OCI-LY1 (cell line): ENCODE measurements at regions not wholly inside any gene's neighbourhood (a gene's known extent, or its start where the extent isn't known, plus 50 kb on each side); places are given as distances from the start of the nearest gene placed in this dataset.

Source experiments
- H2AFZ ChIP-seq: fragments of 200-600 bp; sonication (generic), shearing (Covaris generic); 2 replicates; pipeline ENCODE4 v1.6.0; 2014; ENCODE audit warnings: antibody characterized with exemption, mild to moderate bottlenecking, low read length
- H3F3A ChIP-seq: fragments of 200-600 bp; sonication (generic), shearing (Covaris generic); 2 replicates; pipeline ENCODE4 v1.6.0; 2014; ENCODE audit warnings: mild to moderate bottlenecking, antibody characterized with exemption, low read length, moderate library complexity; ENCODE audit not compliant: insufficient read depth
- H3K27ac ChIP-seq: fragments of 200-600 bp; sonication (generic); 2 replicates; pipeline ENCODE4 v1.5.1; 2014; ENCODE audit warnings: low read length, mixed run types, mild to moderate bottlenecking, low read depth; ENCODE audit not compliant: poor library complexity, severe bottlenecking
- H3K27me3 ChIP-seq: fragments of 200-600 bp; sonication (generic); 2 replicates; pipeline ENCODE4 v1.6.0; 2014; ENCODE audit warnings: antibody characterized with exemption, mild to moderate bottlenecking, low read length, moderate library complexity; ENCODE audit not compliant: insufficient read depth
- H3K36me3 ChIP-seq: fragments of 200-600 bp; sonication (generic); 2 replicates; pipeline ENCODE4 v1.6.1; 2014; ENCODE audit warnings: mild to moderate bottlenecking, antibody characterized with exemption, low read length, moderate library complexity, mixed read lengths; ENCODE audit not compliant: insufficient read depth
- H3K4me1 ChIP-seq: fragments of 200-600 bp; sonication (generic); 2 replicates; pipeline ENCODE4 v1.5.1; 2014; ENCODE audit warnings: mild to moderate bottlenecking, low read length, moderate library complexity; ENCODE audit not compliant: insufficient read depth, severe bottlenecking
- H3K4me2 ChIP-seq: fragments of 200-600 bp; sonication (generic), shearing (Covaris generic); 2 replicates; pipeline ENCODE4 v1.6.1; 2014; ENCODE audit warnings: low read length
- H3K4me3 ChIP-seq: fragments of 200-600 bp; sonication (generic); 2 replicates; pipeline ENCODE4 v1.5.1; 2014; ENCODE audit warnings: low read length, low read depth, mild to moderate bottlenecking, mixed read lengths; ENCODE audit not compliant: poor library complexity, severe bottlenecking
- H3K79me2 ChIP-seq: fragments of 200-600 bp; shearing (Covaris generic); 2 replicates; pipeline ENCODE4 v1.6.1; 2016; ENCODE audit warnings: mixed run types, low read length, mixed read lengths; ENCODE audit not compliant: insufficient read depth
- H3K9ac ChIP-seq: fragments of 200-600 bp; sonication (generic), shearing (Covaris generic); 2 replicates; pipeline ENCODE4 v1.6.1; 2014; ENCODE audit warnings: mild to moderate bottlenecking, low read length, mixed read lengths
- H3K9me2 ChIP-seq: fragments of 200-600 bp; sonication (generic), shearing (Covaris generic); 2 replicates; pipeline ENCODE4 v1.6.1; 2014; ENCODE audit warnings: low read depth, mild to moderate bottlenecking, low read length, mixed read lengths
- H3K9me3 ChIP-seq: fragments of 200-600 bp; shearing (Covaris generic); 2 replicates; pipeline ENCODE4 v1.6.1; 2014; ENCODE audit warnings: low read length, mixed read lengths
- H4K20me1 ChIP-seq: fragments of 200-600 bp; sonication (generic), shearing (Covaris generic); 2 replicates; pipeline ENCODE4 v1.6.0; 2016; ENCODE audit warnings: mild to moderate bottlenecking, low read length; ENCODE audit not compliant: insufficient read depth
- EZH2 ChIP-seq: fragments of 200-600 bp; sonication (generic), shearing (Covaris generic); IDR thresholded peaks from 2 replicates; pipeline ENCODE4 v1.8.0; 2017; ENCODE audit warnings: borderline replicate concordance, mixed run types, mild to moderate bottlenecking, antibody characterized with exemption, low read length, moderate library complexity, mixed read lengths
- TF ChIP-seq, protein P1 (sequence below): fragments of 200-600 bp; sonication (generic), shearing (Covaris generic); IDR thresholded peaks from 2 replicates; pipeline ENCODE4 v1.5.1; 2017; ENCODE audit warnings: mild to moderate bottlenecking, antibody characterized with exemption, low read length, moderate library complexity, mixed read lengths

GRCh38 chr4:4753643-4754042 lies 105.8 kb upstream of the MSX1 start:
- no peaks in the 10 kb centered on the region for H3K9me2 ChIP-seq
- no peaks in the 10 kb centered on the region for H3K9me3 ChIP-seq
- no peaks in the 10 kb centered on the region for H3K36me3 ChIP-seq
- no peaks in the 10 kb centered on the region for H3F3A ChIP-seq
- H3K4me2 ChIP-seq, result no peak overlapping the region
- no peak overlapping the region for H3K4me3 ChIP-seq
- H3K4me1 ChIP-seq, result no peaks in the 10 kb centered on the region
- no peak for TF ChIP-seq EZH2
- TF ChIP-seq, protein P1, sequence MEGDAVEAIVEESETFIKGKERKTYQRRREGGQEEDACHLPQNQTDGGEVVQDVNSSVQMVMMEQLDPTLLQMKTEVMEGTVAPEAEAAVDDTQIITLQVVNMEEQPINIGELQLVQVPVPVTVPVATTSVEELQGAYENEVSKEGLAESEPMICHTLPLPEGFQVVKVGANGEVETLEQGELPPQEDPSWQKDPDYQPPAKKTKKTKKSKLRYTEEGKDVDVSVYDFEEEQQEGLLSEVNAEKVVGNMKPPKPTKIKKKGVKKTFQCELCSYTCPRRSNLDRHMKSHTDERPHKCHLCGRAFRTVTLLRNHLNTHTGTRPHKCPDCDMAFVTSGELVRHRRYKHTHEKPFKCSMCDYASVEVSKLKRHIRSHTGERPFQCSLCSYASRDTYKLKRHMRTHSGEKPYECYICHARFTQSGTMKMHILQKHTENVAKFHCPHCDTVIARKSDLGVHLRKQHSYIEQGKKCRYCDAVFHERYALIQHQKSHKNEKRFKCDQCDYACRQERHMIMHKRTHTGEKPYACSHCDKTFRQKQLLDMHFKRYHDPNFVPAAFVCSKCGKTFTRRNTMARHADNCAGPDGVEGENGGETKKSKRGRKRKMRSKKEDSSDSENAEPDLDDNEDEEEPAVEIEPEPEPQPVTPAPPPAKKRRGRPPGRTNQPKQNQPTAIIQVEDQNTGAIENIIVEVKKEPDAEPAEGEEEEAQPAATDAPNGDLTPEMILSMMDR, result no peak
- H2AFZ ChIP-seq, result no peak overlapping the region
- no peaks in the 10 kb centered on the region for H4K20me1 ChIP-seq
- no peak overlapping the region for H3K9ac ChIP-seq
- H3K79me2 ChIP-seq, result no peaks in the 10 kb centered on the region
- H3K27me3 ChIP-seq, result no peaks in the 10 kb centered on the region
- no peak overlapping the region for H3K27ac ChIP-seq

DNA sequence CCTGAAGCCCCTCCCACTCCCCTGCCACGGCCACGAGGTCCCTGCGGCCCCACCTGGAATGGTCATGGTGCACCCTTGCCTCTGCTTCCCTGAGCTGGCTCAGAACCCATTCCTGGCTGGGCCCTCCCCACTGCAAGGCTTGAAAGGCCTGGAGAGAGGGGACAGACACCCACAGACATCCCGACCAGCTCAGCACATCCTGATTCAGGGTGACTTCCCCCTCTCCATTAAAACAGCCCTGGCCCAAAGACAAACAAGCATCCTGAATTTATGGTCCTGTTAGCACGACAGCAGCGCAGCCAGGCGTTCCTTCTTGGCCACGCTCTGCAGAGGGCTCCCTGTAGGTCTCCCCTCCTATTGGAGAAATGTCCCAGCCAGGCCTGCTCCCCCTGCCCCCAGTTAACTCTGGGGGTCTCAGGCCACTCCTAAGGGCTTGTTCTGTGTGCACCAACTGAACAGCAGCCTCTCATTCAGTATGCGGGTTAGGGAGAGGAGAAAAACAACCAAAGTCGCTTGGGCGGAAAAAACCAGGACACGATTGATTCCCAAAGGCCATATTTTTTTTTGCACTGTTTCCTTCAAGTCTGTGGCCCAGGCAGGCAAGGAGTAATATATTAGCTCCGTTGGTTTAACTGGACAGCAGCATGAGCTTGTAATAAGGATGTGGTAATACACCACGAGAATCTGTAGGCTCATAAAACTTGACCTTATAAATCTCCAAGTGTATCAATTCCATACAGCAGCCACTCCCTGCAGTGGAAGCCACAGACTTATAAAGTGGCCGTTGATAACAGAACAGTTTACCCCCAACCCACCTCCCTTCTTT lies 106.7 kb upstream of the MSX1 start:
- H4K20me1 ChIP-seq, result no peaks in the 10 kb centered on the region
- TF ChIP-seq EZH2, result no peak
- TF ChIP-seq, protein P1, result no peak
- no peak overlapping the region for H3K4me2 ChIP-seq

GRCh38 chr4:4752025-4752424 lies 107.4 kb upstream of the MSX1 start:
- no peak overlapping the region for H2AFZ ChIP-seq
- H3K9ac ChIP-seq, result no peak overlapping the region
- H3K36me3 ChIP-seq, result no peaks in the 10 kb centered on the region
- no peak overlapping the region for H3K4me2 ChIP-seq
- H3K4me3 ChIP-seq, result no peak overlapping the region
- H4K20me1 ChIP-seq, result no peaks in the 10 kb centered on the region
- TF ChIP-seq EZH2, result no peak
- TF ChIP-seq, protein P1, result no peak
- H3K79me2 ChIP-seq, result no peaks in the 10 kb centered on the region
- H3K4me1 ChIP-seq, result no peaks in the 10 kb centered on the region
- H3K9me2 ChIP-seq, result no peaks in the 10 kb centered on the region
- no peaks in the 10 kb centered on the region for H3K9me3 ChIP-seq
- no peaks in the 10 kb centered on the region for H3K27me3 ChIP-seq
- no peak overlapping the region for H3K27ac ChIP-seq
- no peaks in the 10 kb centered on the region for H3F3A ChIP-seq

More for the DNA sequence above, 106.7 kb upstream of the MSX1 start:
- Histone ChIP-seq H3K9me2 (no peaks in the 10 kb centered on the region), H3K4me1 (no peaks in the 10 kb centered on the region), H3K9me3 (no peaks in the 10 kb centered on the region), H3F3A (no peaks in the 10 kb centered on the region), H3K4me3 (no peak overlapping the region), H3K27me3 (no peaks in the 10 kb centered on the region), H3K9ac (no peak overlapping the region), H3K27ac (no peak overlapping the region), H3K79me2 (no peaks in the 10 kb centered on the region), H2AFZ (no peak overlapping the region), H3K36me3 (no peaks in the 10 kb centered on the region)
